Skeletal muscle satellite cell (primary cell): ENCODE measurements at regions not wholly inside any gene's neighbourhood (a gene's known extent, or its start where the extent isn't known, plus 50 kb on each side); places are given as distances from the start of the nearest gene placed in this dataset.

Source experiments
- H3K27me3 ChIP-seq: 2 replicates; pipeline ENCODE4 v1.7.0; 2013; ENCODE audit warnings: low read length; ENCODE audit not compliant: control insufficient read depth, insufficient read depth
- H3K36me3 ChIP-seq: 2 replicates; pipeline ENCODE4 v1.7.0; 2013; ENCODE audit warnings: mild to moderate bottlenecking, control low read depth, low read length; ENCODE audit not compliant: insufficient read depth
- H3K4me1 ChIP-seq: 2 replicates; pipeline ENCODE4 v1.7.0; 2013; ENCODE audit warnings: low read length; ENCODE audit not compliant: control insufficient read depth, insufficient read depth
- H3K4me2 ChIP-seq: 2 replicates; pipeline ENCODE4 v1.7.0; 2013; ENCODE audit warnings: mild to moderate bottlenecking, low read length
- H3K4me3 ChIP-seq: 2 replicates; pipeline ENCODE4 v1.7.0; 2013; ENCODE audit warnings: low read length
- H3K9ac ChIP-seq: 2 replicates; pipeline ENCODE4 v1.7.0; 2013; ENCODE audit warnings: mild to moderate bottlenecking, low read depth, low read length, moderate library complexity
- H3K9me3 ChIP-seq: replicated peaks from 2 replicates; pipeline ENCODE4 v1.7.0; 2013; ENCODE audit warnings: mild to moderate bottlenecking, control low read depth, low read length

DNA sequence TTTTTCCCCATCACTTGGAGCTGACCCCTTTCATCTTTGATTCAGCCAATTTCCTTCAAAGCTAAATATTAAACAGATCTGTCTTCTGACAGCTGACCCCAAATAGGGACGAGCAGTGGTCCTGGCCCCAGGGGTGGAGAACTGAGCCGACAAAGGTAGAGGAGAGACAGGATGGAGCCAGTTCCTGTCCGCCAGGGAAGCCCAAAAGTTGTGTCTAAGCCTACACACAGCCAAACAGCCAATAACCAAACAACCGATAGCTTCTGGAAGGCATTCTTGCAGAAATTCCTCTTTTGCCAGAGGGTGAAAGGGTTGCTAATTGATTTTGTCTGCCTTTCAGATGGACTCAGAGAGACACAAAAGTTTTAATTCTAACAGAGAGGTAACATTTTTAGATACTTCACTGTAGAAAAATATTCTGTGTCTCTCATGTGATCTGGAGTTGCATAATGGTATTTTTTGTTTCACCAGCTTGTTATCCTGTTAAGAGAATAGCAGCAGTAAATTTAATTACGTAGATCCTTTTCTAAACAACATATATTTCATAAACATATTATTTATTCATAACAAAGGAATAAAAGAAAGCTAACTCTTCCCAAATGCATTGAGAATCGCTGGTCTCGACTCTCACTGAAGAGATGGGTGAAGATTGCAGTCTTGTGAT lies 161.7 kb upstream of the LYZL1 start:
- Histone ChIP-seq H3K36me3 (no peaks in the 10 kb centered on the region), H3K9ac (no peak overlapping the region), H3K4me3 (no peak overlapping the region), H3K9me3 (no peaks in the 10 kb centered on the region), H3K4me2 (no peak overlapping the region), H3K4me1 (peaks cover 4% of the 10 kb centered on the region), H3K27me3 (peaks cover 31% of the 10 kb centered on the region)

DNA sequence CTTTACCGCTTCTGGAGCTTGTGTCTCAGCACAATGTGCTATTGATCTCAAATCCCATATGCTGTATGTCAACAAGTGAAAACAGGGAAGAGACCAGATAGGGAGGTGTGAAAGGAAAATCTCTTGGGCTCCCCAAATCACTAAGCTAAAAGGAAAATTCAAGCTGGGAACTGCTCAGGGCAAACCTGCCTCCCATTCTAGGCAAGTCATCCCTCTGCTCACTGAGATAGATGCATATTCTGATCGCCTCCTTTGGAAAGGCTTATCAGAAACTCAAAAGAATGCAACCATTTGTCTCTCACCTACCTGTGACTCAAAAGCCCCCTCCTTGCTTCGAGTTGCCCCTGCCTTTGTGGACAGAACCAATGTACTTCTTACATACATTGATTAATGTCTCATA lies 161.1 kb upstream of the LYZL1 start:
- Histone ChIP-seq H3K4me2 (no peak overlapping the region), H3K36me3 (no peaks in the 10 kb centered on the region), H3K27me3 (peaks cover 31% of the 10 kb centered on the region), H3K9me3 (no peaks in the 10 kb centered on the region), H3K4me1 (peaks cover 10% of the 10 kb centered on the region), H3K4me3 (no peak overlapping the region), H3K9ac (no peak overlapping the region)

DNA sequence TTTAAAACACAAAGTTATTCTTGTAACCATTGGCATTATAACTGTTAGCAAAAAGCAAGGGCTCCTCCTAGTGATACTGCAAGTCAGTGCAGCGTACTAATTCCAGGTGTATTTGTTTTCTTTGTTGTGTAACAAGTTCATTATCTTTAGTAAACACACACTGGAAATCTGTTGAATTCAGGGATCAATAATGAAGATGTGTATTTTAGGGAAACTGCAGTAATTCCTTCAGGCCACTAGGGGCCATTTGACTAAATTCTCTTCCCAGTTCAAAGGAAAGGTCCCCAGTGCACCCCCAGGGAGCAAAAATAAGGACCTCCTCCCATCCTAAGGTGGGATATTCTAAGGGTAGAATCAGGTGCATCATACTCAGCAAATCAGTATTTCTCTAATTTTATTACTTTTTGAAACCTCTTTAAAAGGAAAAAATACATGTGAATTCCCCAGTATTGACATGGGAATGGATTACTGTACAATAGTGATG lies 158.6 kb upstream of the LYZL1 start:
- H3K27me3 ChIP-seq: peaks cover 23% of the 10 kb centered on the region
- H3K9ac ChIP-seq: no peak overlapping the region
- H3K4me2 ChIP-seq: no peak overlapping the region
- H3K9me3 ChIP-seq: no peaks in the 10 kb centered on the region
- H3K36me3 ChIP-seq: no peaks in the 10 kb centered on the region
- no peak overlapping the region for H3K4me3 ChIP-seq
- H3K4me1 ChIP-seq: peaks cover 12% of the 10 kb centered on the region

DNA sequence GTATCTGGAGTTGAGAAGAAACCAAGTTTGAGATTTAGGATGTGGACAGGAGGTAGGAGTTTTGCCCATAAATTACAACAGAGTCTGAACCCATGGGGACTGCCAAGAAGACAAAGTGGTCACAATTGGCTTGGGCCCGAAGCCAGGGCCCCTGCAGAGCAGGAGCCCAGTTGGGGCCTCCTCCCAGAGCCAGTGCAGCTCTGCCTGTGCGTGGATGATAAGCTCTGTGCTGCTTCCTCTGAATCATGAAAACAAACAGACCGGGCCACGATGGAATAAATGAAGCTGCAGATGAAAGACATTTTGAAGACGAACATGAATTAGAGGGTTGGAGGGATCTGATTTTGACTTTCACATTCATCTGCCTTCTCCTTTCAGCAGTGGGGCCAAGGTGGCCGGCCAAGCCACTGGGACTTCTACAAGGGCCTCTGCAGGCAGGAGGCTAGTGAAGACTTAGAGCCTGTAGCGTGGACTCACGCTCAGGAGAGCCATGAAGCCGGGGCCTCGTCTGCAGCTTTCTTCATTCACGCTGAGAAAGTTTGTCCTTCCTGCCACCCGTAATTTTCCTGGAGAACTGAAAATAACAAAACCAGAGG lies 156.8 kb upstream of the LYZL1 start:
- H3K4me3 ChIP-seq: no peak overlapping the region

DNA sequence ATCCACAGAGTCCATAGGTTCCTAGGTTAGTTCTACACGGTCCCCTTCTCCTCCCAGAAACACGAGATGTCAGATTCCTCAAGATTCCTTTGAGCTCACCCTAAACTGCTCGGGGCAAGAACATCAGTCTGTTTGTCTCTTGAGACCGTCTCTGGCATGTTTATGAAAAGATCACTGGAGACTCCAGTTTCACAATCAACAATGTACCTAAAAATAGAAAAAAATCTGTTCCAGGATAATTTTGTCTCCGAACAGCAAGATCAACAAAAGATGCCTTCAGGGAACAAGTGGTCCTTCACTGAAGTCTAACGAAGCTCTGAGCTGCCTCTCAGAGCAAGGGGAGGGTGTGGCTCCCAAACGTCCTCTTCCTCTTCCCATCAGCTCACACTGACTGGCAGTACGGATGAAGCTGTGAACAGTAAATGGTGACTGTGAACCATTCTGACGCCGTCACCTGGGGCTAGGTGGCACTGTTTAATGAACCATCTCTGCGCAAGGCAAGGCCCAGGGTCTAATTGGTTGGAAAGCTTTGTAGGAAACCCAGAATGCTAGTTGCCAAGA lies 156.2 kb upstream of the LYZL1 start:
- Histone ChIP-seq H3K4me2 (no peak overlapping the region), H3K9me3 (no peaks in the 10 kb centered on the region), H3K4me3 (no peak overlapping the region), H3K36me3 (no peaks in the 10 kb centered on the region), H3K4me1 (peaks cover 12% of the 10 kb centered on the region), H3K9ac (no peak overlapping the region), H3K27me3 (peaks cover 9% of the 10 kb centered on the region)

More for the DNA sequence above, 156.8 kb upstream of the LYZL1 start:
- no peaks in the 10 kb centered on the region for H3K9me3 ChIP-seq
- no peak overlapping the region for H3K9ac ChIP-seq
- peaks cover 14% of the 10 kb centered on the region for H3K27me3 ChIP-seq
- no peaks in the 10 kb centered on the region for H3K36me3 ChIP-seq
- peaks cover 12% of the 10 kb centered on the region for H3K4me1 ChIP-seq
- no peak overlapping the region for H3K4me2 ChIP-seq

DNA sequence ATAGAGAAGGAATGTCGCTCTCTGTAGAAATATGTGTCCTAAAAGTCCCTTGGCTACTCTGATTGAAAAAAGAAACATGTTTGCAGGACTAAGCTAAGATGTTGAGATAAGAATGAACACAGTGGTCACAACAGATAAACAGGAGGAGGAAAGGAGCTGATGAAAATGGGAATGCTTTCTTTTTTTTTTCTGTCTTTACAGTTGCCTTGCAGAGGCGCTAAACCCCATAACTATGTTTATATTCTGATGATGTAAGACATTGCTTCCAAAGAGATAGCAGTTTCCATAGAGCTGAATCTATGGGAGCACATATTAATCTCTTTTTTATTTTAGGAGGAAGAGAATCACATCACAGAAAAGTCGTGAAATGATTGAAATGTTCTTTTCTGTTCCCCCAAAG lies 153.5 kb upstream of the LYZL1 start:
- Histone ChIP-seq H3K9me3 (no peaks in the 10 kb centered on the region), H3K36me3 (no peaks in the 10 kb centered on the region), H3K27me3 (no peaks in the 10 kb centered on the region), H3K4me2 (no peak overlapping the region), H3K4me1 (peaks cover 12% of the 10 kb centered on the region), H3K4me3 (no peak overlapping the region), H3K9ac (no peak overlapping the region)

DNA sequence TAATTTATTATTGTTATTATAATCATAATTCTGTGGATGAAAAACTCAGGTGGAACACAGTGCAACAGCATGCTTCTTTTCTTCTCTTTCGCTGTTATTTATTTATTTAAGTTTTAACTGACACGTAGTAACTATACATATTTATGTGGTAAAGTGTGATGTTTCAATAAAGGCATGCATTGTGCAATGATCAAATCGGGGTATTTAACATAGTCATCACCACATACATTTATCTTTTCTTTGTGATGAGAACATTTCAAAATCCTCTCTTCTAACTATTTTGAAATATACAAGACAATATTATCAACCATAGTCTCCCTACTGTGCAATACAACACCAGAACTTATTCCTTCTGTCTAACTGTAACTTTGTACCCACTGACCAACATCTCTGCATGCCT lies 152.5 kb upstream of the LYZL1 start:
- H3K36me3 ChIP-seq: no peaks in the 10 kb centered on the region
- H3K4me1 ChIP-seq: peaks cover 20% of the 10 kb centered on the region
- H3K9ac ChIP-seq: no peak overlapping the region
- H3K9me3 ChIP-seq: no peaks in the 10 kb centered on the region
- H3K27me3 ChIP-seq: no peaks in the 10 kb centered on the region
- no peak overlapping the region for H3K4me3 ChIP-seq
- no peak overlapping the region for H3K4me2 ChIP-seq

DNA sequence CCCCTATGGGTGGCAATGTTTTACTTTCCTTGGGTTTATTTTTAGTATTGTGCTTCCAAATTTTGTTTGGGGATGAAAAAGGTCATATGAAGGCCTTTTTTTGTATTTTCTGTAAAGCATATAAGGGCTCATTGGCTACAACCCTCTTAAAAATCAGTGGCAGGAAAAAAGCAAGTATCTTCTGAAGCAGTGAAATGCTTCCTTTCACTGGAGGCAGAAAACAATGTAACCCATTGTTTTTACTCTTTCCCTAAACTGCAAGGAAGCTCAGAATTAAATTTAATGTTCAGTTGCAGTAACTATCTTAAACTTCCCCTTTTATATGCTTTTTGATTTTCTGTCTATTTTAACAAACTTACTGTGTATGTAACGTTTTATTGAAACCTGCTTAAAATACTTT lies 148.7 kb upstream of the LYZL1 start:
- no peaks in the 10 kb centered on the region for H3K36me3 ChIP-seq
- no peak overlapping the region for H3K4me2 ChIP-seq
- H3K27me3 ChIP-seq: no peaks in the 10 kb centered on the region
- H3K4me1 ChIP-seq: peaks cover 21% of the 10 kb centered on the region
- no peaks in the 10 kb centered on the region for H3K9me3 ChIP-seq
- H3K4me3 ChIP-seq: no peak overlapping the region
- H3K9ac ChIP-seq: no peak overlapping the region

DNA sequence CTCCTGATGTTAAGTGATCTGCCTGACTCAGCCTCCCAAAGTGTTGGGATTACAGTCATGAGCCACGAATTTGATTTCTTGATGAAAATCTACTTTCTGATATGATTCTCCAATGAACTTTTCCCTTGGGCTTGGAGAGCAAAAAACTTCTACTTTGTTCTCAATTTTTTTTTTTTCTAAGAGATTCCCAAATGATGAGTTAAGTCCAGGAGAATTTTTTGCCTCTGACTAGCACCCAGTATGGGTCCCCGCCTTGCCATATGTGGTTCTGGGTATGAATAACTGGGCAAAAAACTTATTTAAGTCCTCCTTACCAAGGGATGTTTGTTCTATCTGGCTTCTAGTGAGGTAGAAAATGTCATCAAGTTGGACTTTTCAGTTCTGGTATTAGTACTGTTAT lies 147.9 kb upstream of the LYZL1 start:
- no peaks in the 10 kb centered on the region for H3K9me3 ChIP-seq
- peaks cover 21% of the 10 kb centered on the region for H3K4me1 ChIP-seq
- H3K4me3 ChIP-seq: no peak overlapping the region
- no peaks in the 10 kb centered on the region for H3K36me3 ChIP-seq
- peak overlapping the region; percentile 61 for H3K4me2 ChIP-seq
- peak overlapping the region; percentile 66 for H3K9ac ChIP-seq
- no peaks in the 10 kb centered on the region for H3K27me3 ChIP-seq

DNA sequence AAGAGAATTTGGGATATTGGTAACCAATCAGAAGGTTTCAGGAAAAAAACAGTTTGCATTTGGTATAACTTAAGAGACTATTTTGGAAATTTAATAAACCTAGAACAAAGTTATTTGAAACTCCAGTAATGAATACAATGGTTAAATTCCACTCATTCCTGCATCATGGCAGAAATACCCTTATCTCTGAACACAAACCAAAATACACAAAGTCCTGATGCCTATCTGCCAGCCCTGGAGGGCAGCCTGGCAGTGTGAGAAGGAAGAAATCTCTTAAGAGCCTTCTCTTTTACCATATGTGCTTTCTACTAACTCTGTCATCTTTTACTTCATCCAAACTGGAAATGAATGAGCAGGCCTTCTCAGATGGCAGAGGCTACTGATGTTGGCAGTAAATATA lies 147.1 kb upstream of the LYZL1 start:
- Histone ChIP-seq H3K9ac (peak overlapping the region; percentile 66), H3K27me3 (no peaks in the 10 kb centered on the region), H3K4me1 (peaks cover 21% of the 10 kb centered on the region), H3K4me2 (peak overlapping the region; percentile 61), H3K36me3 (no peaks in the 10 kb centered on the region), H3K4me3 (no peak overlapping the region), H3K9me3 (no peaks in the 10 kb centered on the region)

DNA sequence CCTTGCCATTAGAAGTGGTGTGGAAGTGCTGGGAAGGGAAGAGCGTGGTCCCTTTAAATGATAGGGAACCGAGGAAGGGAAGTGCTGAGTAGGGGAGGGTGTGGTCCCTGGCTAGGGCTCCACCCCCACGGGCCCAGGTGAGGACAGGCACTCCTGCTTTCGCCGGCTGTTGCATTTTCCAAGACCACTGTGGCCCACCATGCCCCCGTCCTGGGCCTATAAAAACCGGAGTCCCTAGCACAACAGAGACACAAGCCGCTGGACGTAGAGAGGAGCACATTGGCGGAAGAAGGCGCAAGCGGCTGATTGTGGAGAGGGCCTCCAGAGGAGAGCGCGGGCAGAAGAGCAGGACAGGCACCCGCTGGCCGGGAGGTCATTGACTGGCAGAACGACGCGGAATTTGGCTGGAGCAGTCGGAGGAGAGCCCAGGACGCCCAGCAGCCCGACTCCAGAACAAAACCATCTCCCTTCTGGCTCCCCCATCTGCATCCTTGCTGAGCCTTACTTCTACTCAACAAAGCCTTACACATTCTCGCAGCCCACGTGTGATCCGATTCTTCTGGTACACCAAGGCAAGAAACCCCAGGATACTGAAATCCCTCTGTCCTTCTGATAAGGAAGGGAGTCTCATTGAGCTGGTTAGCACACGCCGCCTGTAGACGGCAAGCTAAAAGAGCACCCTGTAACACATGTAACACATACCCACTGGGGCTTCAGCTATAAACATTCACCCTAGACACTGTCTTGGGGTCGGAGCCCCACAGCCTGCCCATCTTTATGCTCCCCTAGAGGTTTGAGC lies 146.2 kb upstream of the LYZL1 start:
- Histone ChIP-seq H3K4me2 (no peak overlapping the region), H3K4me1 (peaks cover 21% of the 10 kb centered on the region), H3K4me3 (no peak overlapping the region), H3K9ac (peak overlapping the region; percentile 66), H3K36me3 (no peaks in the 10 kb centered on the region), H3K27me3 (no peaks in the 10 kb centered on the region), H3K9me3 (no peaks in the 10 kb centered on the region)
